ENCODE measurements at regions not wholly inside any gene's neighbourhood (a gene's known extent, or its start where the extent isn't known, plus 50 kb on each side); places are given as distances from the start of the nearest gene placed in this dataset.

GRCh38 chr2:136297312-136297711, 179.4 kb upstream of the CXCR4 start:
- Histone ChIP-seq H3K36me3 (no peaks in the 10 kb centered on the region), H3K4me1 (ENCODE audit: control insufficient read depth in 1 of 2, insufficient read depth in 1 of 2, low read depth in 1 of 2, low read length in 1 of 2) (peaks cover 5 to 10% of the 10 kb centered on the region in 2 experiments), H3K27ac (no peak overlapping the region), H3K4me3 (ENCODE audit: low read depth in 1 of 2, low read length in 1 of 2) (no peak overlapping the region), H3K27me3 (no peaks in the 10 kb centered on the region), H3K9me3 (no peaks in the 10 kb centered on the region)
- TF ChIP-seq, protein P1, sequence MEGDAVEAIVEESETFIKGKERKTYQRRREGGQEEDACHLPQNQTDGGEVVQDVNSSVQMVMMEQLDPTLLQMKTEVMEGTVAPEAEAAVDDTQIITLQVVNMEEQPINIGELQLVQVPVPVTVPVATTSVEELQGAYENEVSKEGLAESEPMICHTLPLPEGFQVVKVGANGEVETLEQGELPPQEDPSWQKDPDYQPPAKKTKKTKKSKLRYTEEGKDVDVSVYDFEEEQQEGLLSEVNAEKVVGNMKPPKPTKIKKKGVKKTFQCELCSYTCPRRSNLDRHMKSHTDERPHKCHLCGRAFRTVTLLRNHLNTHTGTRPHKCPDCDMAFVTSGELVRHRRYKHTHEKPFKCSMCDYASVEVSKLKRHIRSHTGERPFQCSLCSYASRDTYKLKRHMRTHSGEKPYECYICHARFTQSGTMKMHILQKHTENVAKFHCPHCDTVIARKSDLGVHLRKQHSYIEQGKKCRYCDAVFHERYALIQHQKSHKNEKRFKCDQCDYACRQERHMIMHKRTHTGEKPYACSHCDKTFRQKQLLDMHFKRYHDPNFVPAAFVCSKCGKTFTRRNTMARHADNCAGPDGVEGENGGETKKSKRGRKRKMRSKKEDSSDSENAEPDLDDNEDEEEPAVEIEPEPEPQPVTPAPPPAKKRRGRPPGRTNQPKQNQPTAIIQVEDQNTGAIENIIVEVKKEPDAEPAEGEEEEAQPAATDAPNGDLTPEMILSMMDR (IDR thresholded peaks at IDR 0.05): no peak

GRCh38 chr2:136295168-136295567, 177.2 kb upstream of the CXCR4 start:
- TF ChIP-seq, protein P1 (IDR thresholded peaks at IDR 0.05): no peak
- H3K36me3 ChIP-seq: no peaks in the 10 kb centered on the region
- H3K4me1 ChIP-seq (ENCODE audit: control insufficient read depth in 1 of 2, insufficient read depth in 1 of 2, low read depth in 1 of 2, low read length in 1 of 2): peaks cover 2 to 4% of the 10 kb centered on the region in 2 experiments
- no peak overlapping the region for H3K4me3 ChIP-seq (ENCODE audit: low read depth in 1 of 2, low read length in 1 of 2)
- H3K27ac ChIP-seq: no peak overlapping the region
- H3K9me3 ChIP-seq: no peaks in the 10 kb centered on the region
- no peaks in the 10 kb centered on the region for H3K27me3 ChIP-seq

DNA sequence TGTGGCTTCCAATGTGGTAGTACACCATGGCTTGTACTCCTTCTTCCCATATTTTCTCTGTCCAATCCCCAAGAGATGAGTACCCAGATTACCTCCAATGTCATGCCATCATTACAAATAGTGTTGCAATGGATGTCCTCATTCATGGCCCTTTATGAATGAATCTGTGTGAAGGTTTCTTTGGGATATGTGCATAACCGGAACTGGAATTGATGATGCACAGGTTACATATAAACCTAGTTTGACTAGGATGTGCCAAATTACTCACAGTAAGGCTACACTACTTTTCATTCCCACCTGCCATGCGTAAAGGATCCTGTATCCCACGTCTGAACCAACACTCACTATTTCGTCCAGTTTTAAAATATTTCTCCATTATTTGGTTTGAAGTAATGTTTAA, 173.9 kb upstream of the CXCR4 start:
- no peaks in the 10 kb centered on the region for H3K36me3 ChIP-seq

DNA sequence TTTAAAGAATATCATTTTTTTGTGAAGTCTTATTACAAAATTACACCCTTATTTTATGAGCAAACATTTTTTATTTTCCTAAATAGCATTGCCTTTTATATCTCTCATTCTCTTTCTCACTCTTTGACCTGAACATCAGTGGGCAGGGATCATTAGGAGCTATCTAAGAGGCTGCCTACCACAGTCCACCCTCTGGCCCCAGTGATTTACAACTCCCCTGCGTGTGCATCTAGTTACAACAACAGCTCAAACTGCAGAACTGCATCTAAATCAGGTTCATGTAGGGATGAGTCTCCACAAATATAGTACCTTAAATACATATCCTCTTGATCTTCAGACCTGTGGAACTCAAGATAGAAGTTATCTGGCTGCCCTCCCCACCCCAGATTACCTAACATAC, 172.4 kb upstream of the CXCR4 start:
- Histone ChIP-seq H3K36me3 (no peaks in the 10 kb centered on the region), H3K27me3 (no peaks in the 10 kb centered on the region), H3K4me1 (ENCODE audit: control insufficient read depth in 1 of 2, insufficient read depth in 1 of 2, low read depth in 1 of 2, low read length in 1 of 2) (no peaks in the 10 kb centered on the region), H3K9me3 (no peaks in the 10 kb centered on the region), H3K4me3 (ENCODE audit: low read depth in 1 of 2, low read length in 1 of 2) (no peak overlapping the region), H3K27ac (no peak overlapping the region)
- TF ChIP-seq, protein P1 (IDR thresholded peaks at IDR 0.05): no peak

More for the DNA sequence above, 173.9 kb upstream of the CXCR4 start:
- Histone ChIP-seq H3K4me3 (ENCODE audit: low read depth in 1 of 2, low read length in 1 of 2) (no peak overlapping the region), H3K4me1 (ENCODE audit: control insufficient read depth in 1 of 2, insufficient read depth in 1 of 2, low read depth in 1 of 2, low read length in 1 of 2) (no peaks in the 10 kb centered on the region), H3K27me3 (no peaks in the 10 kb centered on the region), H3K9me3 (no peaks in the 10 kb centered on the region), H3K27ac (no peak overlapping the region)
- TF ChIP-seq, protein P1 (IDR thresholded peaks at IDR 0.05): no peak

DNA sequence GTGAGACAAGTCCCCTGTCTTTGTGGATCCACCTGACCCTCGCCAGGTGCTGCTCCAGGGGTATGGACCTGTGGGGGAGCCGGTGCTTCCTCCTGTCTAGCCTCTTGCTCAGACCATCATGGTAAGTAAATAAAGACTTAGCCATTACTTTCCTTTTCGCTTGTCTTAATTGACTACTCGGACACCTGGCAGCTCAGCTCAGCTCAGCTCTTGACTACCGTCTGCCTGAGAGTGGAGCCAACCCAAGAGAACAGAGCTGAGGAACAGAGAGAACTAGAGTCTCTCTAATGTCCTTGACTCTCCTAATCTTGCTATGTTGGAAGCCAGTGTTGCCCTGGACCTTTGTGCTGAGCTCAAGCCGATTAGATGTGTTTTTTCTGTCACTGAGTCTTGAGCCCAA, 170.3 kb upstream of the CXCR4 start:
- Histone ChIP-seq H3K4me1 (ENCODE audit: control insufficient read depth in 1 of 2, insufficient read depth in 1 of 2, low read depth in 1 of 2, low read length in 1 of 2) (peaks cover 0 to 5% of the 10 kb centered on the region in 2 experiments), H3K27me3 (no peaks in the 10 kb centered on the region), H3K4me3 (ENCODE audit: low read depth in 1 of 2, low read length in 1 of 2) (no peak overlapping the region), H3K36me3 (no peaks in the 10 kb centered on the region), H3K9me3 (no peaks in the 10 kb centered on the region), H3K27ac (no peak overlapping the region)
- TF ChIP-seq, protein P1 (IDR thresholded peaks at IDR 0.05): no peak

- H3K27ac ChIP-seq: no peak overlapping the region
- peaks cover 0 to 5% of the 10 kb centered on the region in 2 experiments for H3K4me1 ChIP-seq (ENCODE audit: control insufficient read depth in 1 of 2, insufficient read depth in 1 of 2, low read depth in 1 of 2, low read length in 1 of 2)
- TF ChIP-seq, protein P1 (IDR thresholded peaks at IDR 0.05): no peak
- no peaks in the 10 kb centered on the region for H3K27me3 ChIP-seq
- H3K4me3 ChIP-seq (ENCODE audit: low read depth in 1 of 2, low read length in 1 of 2): no peak overlapping the region
- H3K36me3 ChIP-seq: no peaks in the 10 kb centered on the region
- no peaks in the 10 kb centered on the region for H3K9me3 ChIP-seq
Measured at GRCh38 chr2:136286423-136286822, 168.5 kb upstream of the CXCR4 start.

Measured in neutrophil (primary cell).